ENCODE measurements at regions not wholly inside any gene's neighbourhood (a gene's known extent, or its start where the extent isn't known, plus 50 kb on each side); places are given as distances from the start of the nearest gene placed in this dataset.

DNA sequence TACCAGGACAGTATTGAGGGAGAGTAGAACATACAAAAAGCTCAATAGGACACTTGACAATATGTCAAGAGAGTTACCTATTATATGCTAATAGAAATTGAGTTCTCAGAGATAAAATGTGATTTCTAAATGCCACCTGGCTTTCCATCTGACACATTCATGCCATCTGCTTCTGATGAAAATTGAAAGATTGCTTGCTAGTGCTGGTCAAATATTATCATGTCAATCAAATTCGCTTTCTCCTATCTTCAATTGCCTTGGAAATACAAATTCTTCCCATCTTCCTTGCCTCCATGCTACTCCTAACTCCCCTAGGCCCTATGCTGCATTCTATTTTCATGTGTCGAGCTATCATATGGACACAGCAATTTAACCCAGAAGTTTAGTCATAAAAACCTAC, 1076.9 kb downstream of the ARAP2 start:
- H3K27me3 ChIP-seq (replicated peaks in 2 of 5; ENCODE audit: control insufficient read depth in 4 of 5, insufficient read depth in 5 of 5, low read length in 4 of 5): no peaks in the 10 kb centered on the region
- 45% methylated on average over 1 of the region's 2 CpGs for WGBS (ENCODE audit: insufficient coverage)
- DNase-seq: no peak
- ChIA-PET CTCF (interaction anchor here (1.4 kb wide), 1 partner anchor 38 kb away, joined by 3 read pairs; no protein-coding TSS in a partner anchor), POLR2A (no interaction called here)
- H3K27ac ChIP-seq (ENCODE audit: insufficient read depth in 1 of 2, low read depth in 1 of 2, low read length in 2 of 2, poor library complexity in 1 of 2, severe bottlenecking in 2 of 2): no peak overlapping the region
- H3K36me3 ChIP-seq (ENCODE audit: control insufficient read depth in 4 of 4, insufficient read depth in 4 of 4, low read length in 3 of 4): no peaks in the 10 kb centered on the region
- no peak overlapping the region for H3K4me3 ChIP-seq (ENCODE audit: control insufficient read depth in 1 of 7, extremely low read depth in 1 of 7, insufficient read depth in 4 of 7, low read depth in 2 of 7, low read length in 6 of 7)
- H3K9me3 ChIP-seq (ENCODE audit: control extremely low read depth in 1 of 5, control insufficient read depth in 4 of 5, insufficient read depth in 2 of 5, low read depth in 1 of 5, low read length in 4 of 5): no peaks in the 10 kb centered on the region
- no peaks in the 10 kb centered on the region for H3K4me1 ChIP-seq (ENCODE audit: control extremely low read depth in 1 of 4, control insufficient read depth in 4 of 4, insufficient read depth in 4 of 4, low read length in 3 of 4)

- Histone ChIP-seq H3K4me3 (ENCODE audit: control insufficient read depth in 1 of 7, extremely low read depth in 1 of 7, insufficient read depth in 4 of 7, low read depth in 2 of 7, low read length in 6 of 7) (no peak overlapping the region), H3K27ac (ENCODE audit: insufficient read depth in 1 of 2, low read depth in 1 of 2, low read length in 2 of 2, poor library complexity in 1 of 2, severe bottlenecking in 2 of 2) (no peak overlapping the region), H3K4me1 (ENCODE audit: control extremely low read depth in 1 of 4, control insufficient read depth in 4 of 4, insufficient read depth in 4 of 4, low read length in 3 of 4) (no peaks in the 10 kb centered on the region), H3K36me3 (ENCODE audit: control insufficient read depth in 4 of 4, insufficient read depth in 4 of 4, low read length in 3 of 4) (no peaks in the 10 kb centered on the region), H3K9me3 (ENCODE audit: control extremely low read depth in 1 of 5, control insufficient read depth in 4 of 5, insufficient read depth in 2 of 5, low read depth in 1 of 5, low read length in 4 of 5) (no peaks in the 10 kb centered on the region), H3K27me3 (replicated peaks in 2 of 5; ENCODE audit: control insufficient read depth in 4 of 5, insufficient read depth in 5 of 5, low read length in 4 of 5) (no peaks in the 10 kb centered on the region)
- ChIA-PET POLR2A (no interaction called here), CTCF (no interaction called here)
- no peak for DNase-seq
- 88% methylated on average over 2 of the region's 4 CpGs for WGBS (ENCODE audit: insufficient coverage)
Observed at GRCh38 chr4:35175487-35175886, 1068.8 kb downstream of the ARAP2 start.

DNA sequence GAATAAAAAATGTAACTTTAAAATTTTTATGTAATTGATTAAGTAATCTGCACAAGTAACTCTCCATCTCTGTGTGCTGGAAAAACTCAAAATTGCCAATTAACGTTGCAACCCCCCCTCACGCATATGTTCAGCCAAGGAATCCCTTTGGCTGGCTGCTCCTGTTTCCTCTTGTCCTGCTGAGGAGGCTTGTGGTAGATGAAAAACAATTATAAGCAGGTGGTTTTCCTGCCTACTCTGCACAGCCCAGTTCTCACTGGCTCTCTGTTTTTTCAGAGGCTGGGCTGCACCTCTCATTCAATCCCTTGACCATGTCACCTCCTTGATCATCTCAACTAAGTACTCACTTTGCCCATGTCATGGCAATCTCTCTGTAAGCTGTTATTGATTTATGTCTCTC, 1068.4 kb downstream of the ARAP2 start:
- Histone ChIP-seq H3K4me3 (ENCODE audit: control insufficient read depth in 1 of 7, extremely low read depth in 1 of 7, insufficient read depth in 4 of 7, low read depth in 2 of 7, low read length in 6 of 7) (no peak overlapping the region), H3K36me3 (ENCODE audit: control insufficient read depth in 4 of 4, insufficient read depth in 4 of 4, low read length in 3 of 4) (no peaks in the 10 kb centered on the region), H3K27ac (ENCODE audit: insufficient read depth in 1 of 2, low read depth in 1 of 2, low read length in 2 of 2, poor library complexity in 1 of 2, severe bottlenecking in 2 of 2) (no peak overlapping the region), H3K9me3 (ENCODE audit: control extremely low read depth in 1 of 5, control insufficient read depth in 4 of 5, insufficient read depth in 2 of 5, low read depth in 1 of 5, low read length in 4 of 5) (no peaks in the 10 kb centered on the region), H3K4me1 (ENCODE audit: control extremely low read depth in 1 of 4, control insufficient read depth in 4 of 4, insufficient read depth in 4 of 4, low read length in 3 of 4) (no peaks in the 10 kb centered on the region), H3K27me3 (replicated peaks in 2 of 5; ENCODE audit: control insufficient read depth in 4 of 5, insufficient read depth in 5 of 5, low read length in 4 of 5) (no peaks in the 10 kb centered on the region)
- 0% methylated on average over 1 of the region's 2 CpGs for WGBS (ENCODE audit: insufficient coverage)
- ChIA-PET POLR2A (no interaction called here), CTCF (no interaction called here)
- no peak for DNase-seq

- no peak overlapping the region for H3K4me3 ChIP-seq (ENCODE audit: control insufficient read depth in 1 of 7, extremely low read depth in 1 of 7, insufficient read depth in 4 of 7, low read depth in 2 of 7, low read length in 6 of 7)
- ChIA-PET POLR2A (interaction anchor here (0.6 kb wide), 1 partner anchor 654 kb away, joined by 3 read pairs; no protein-coding TSS in a partner anchor), CTCF (no interaction called here)
- no peak overlapping the region for H3K27ac ChIP-seq (ENCODE audit: insufficient read depth in 1 of 2, low read depth in 1 of 2, low read length in 2 of 2, poor library complexity in 1 of 2, severe bottlenecking in 2 of 2)
- no peaks in the 10 kb centered on the region for H3K36me3 ChIP-seq (ENCODE audit: control insufficient read depth in 4 of 4, insufficient read depth in 4 of 4, low read length in 3 of 4)
- DNase-seq: no peak
- no peaks in the 10 kb centered on the region for H3K27me3 ChIP-seq (replicated peaks in 2 of 5; ENCODE audit: control insufficient read depth in 4 of 5, insufficient read depth in 5 of 5, low read length in 4 of 5)
- H3K9me3 ChIP-seq (ENCODE audit: control extremely low read depth in 1 of 5, control insufficient read depth in 4 of 5, insufficient read depth in 2 of 5, low read depth in 1 of 5, low read length in 4 of 5): no peaks in the 10 kb centered on the region
- no peaks in the 10 kb centered on the region for H3K4me1 ChIP-seq (ENCODE audit: control extremely low read depth in 1 of 4, control insufficient read depth in 4 of 4, insufficient read depth in 4 of 4, low read length in 3 of 4)
Observed at GRCh38 chr4:35182451-35182850, 1061.9 kb downstream of the ARAP2 start.

DNA sequence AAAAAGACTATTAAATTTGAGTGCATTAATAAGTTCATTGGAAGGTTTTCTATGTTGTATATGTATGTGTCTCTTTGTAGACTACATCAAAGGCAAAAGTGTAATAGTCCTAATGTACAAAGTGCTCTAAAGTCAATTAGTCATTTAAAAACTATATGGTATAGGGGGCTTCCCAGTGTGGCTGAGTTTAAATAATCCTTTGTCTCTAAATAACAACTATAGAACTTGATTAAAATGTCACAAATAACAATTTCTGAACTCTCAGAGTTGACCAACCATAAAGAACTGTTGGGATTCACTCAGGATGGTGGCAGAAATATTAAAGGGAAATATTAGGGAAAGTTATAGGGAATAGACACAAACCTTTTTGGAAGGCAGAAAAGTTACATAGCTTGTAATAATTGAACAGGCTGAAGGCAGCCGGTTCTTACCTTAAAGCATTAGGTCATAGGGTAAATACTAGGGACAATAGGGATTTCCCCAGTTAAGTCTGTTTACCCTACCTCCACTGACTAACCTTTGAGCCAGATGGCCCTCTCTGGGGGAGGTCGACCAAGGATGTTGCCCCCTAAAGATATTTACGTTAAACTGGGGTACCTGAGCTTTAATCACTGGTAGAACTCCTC, 1054.2 kb downstream of the ARAP2 start:
- CTCF ChIA-PET: no interaction called here
- no peaks in the 10 kb centered on the region for H3K9me3 ChIP-seq (ENCODE audit: control extremely low read depth in 1 of 5, control insufficient read depth in 4 of 5, insufficient read depth in 2 of 5, low read depth in 1 of 5, low read length in 4 of 5)
- no peak overlapping the region for H3K27ac ChIP-seq (ENCODE audit: insufficient read depth in 1 of 2, low read depth in 1 of 2, low read length in 2 of 2, poor library complexity in 1 of 2, severe bottlenecking in 2 of 2)
- 100% methylated on average over 1 of the region's 3 CpGs for WGBS (ENCODE audit: insufficient coverage)
- H3K36me3 ChIP-seq (ENCODE audit: control insufficient read depth in 4 of 4, insufficient read depth in 4 of 4, low read length in 3 of 4): no peaks in the 10 kb centered on the region
- POLR2A ChIA-PET: no interaction called here
- no peaks in the 10 kb centered on the region for H3K27me3 ChIP-seq (replicated peaks in 2 of 5; ENCODE audit: control insufficient read depth in 4 of 5, insufficient read depth in 5 of 5, low read length in 4 of 5)
- no peak for DNase-seq
- H3K4me1 ChIP-seq (ENCODE audit: control extremely low read depth in 1 of 4, control insufficient read depth in 4 of 4, insufficient read depth in 4 of 4, low read length in 3 of 4): no peaks in the 10 kb centered on the region
- no peak overlapping the region for H3K4me3 ChIP-seq (ENCODE audit: control insufficient read depth in 1 of 7, extremely low read depth in 1 of 7, insufficient read depth in 4 of 7, low read depth in 2 of 7, low read length in 6 of 7)

- WGBS (ENCODE audit: insufficient coverage): 89% methylated on average over 1 of the region's 2 CpGs
- Histone ChIP-seq H3K27me3 (replicated peaks in 2 of 5; ENCODE audit: control insufficient read depth in 4 of 5, insufficient read depth in 5 of 5, low read length in 4 of 5) (no peaks in the 10 kb centered on the region), H3K4me1 (ENCODE audit: control extremely low read depth in 1 of 4, control insufficient read depth in 4 of 4, insufficient read depth in 4 of 4, low read length in 3 of 4) (no peaks in the 10 kb centered on the region), H3K4me3 (ENCODE audit: control insufficient read depth in 1 of 7, extremely low read depth in 1 of 7, insufficient read depth in 4 of 7, low read depth in 2 of 7, low read length in 6 of 7) (no peak overlapping the region), H3K36me3 (ENCODE audit: control insufficient read depth in 4 of 4, insufficient read depth in 4 of 4, low read length in 3 of 4) (no peaks in the 10 kb centered on the region), H3K9me3 (ENCODE audit: control extremely low read depth in 1 of 5, control insufficient read depth in 4 of 5, insufficient read depth in 2 of 5, low read depth in 1 of 5, low read length in 4 of 5) (no peaks in the 10 kb centered on the region), H3K27ac (ENCODE audit: insufficient read depth in 1 of 2, low read depth in 1 of 2, low read length in 2 of 2, poor library complexity in 1 of 2, severe bottlenecking in 2 of 2) (no peak overlapping the region)
- DNase-seq: peak in 1 of 3 donors; percentile 7
- ChIA-PET CTCF (no interaction called here), POLR2A (no interaction called here)
Observed at GRCh38 chr4:35201403-35201802, 1042.9 kb downstream of the ARAP2 start.

GRCh38 chr4:35216636-35217035, 1027.7 kb downstream of the ARAP2 start:
- ChIA-PET CTCF (no interaction called here), POLR2A (no interaction called here)
- WGBS (ENCODE audit: insufficient coverage): 100% methylated on average over 2 of the region's 4 CpGs
- no peaks in the 10 kb centered on the region for H3K4me1 ChIP-seq (ENCODE audit: control extremely low read depth in 1 of 4, control insufficient read depth in 4 of 4, insufficient read depth in 4 of 4, low read length in 3 of 4)
- no peaks in the 10 kb centered on the region for H3K27me3 ChIP-seq (replicated peaks in 2 of 5; ENCODE audit: control insufficient read depth in 4 of 5, insufficient read depth in 5 of 5, low read length in 4 of 5)
- H3K4me3 ChIP-seq (ENCODE audit: control insufficient read depth in 1 of 7, extremely low read depth in 1 of 7, insufficient read depth in 4 of 7, low read depth in 2 of 7, low read length in 6 of 7): no peak overlapping the region
- no peaks in the 10 kb centered on the region for H3K9me3 ChIP-seq (ENCODE audit: control extremely low read depth in 1 of 5, control insufficient read depth in 4 of 5, insufficient read depth in 2 of 5, low read depth in 1 of 5, low read length in 4 of 5)
- H3K36me3 ChIP-seq (ENCODE audit: control insufficient read depth in 4 of 4, insufficient read depth in 4 of 4, low read length in 3 of 4): no peaks in the 10 kb centered on the region
- no peak for DNase-seq
- no peak overlapping the region for H3K27ac ChIP-seq (ENCODE audit: insufficient read depth in 1 of 2, low read depth in 1 of 2, low read length in 2 of 2, poor library complexity in 1 of 2, severe bottlenecking in 2 of 2)

Measured in common myeloid progenitor, CD34-positive (primary cell).